ENCODE measurements at regions not wholly inside any gene's neighbourhood (a gene's known extent, or its start where the extent isn't known, plus 50 kb on each side); places are given as distances from the start of the nearest gene placed in this dataset.

- Histone ChIP-seq H3K27me3 (ENCODE audit: control insufficient read depth in 1 of 2, insufficient read depth in 2 of 2, low read length in 2 of 2) (no peaks in the 10 kb centered on the region), H3K9me3 (ENCODE audit: control insufficient read depth in 2 of 2, low read length in 2 of 2) (no peaks in the 10 kb centered on the region), H3K27ac (ENCODE audit: low read length) (no peak overlapping the region)
Observed at GRCh38 chr9:12230708-12231107, 462.5 kb upstream of the TYRP1 start.

GRCh38 chr9:12231832-12232231, 461.4 kb upstream of the TYRP1 start:
- Histone ChIP-seq H3K9ac (ENCODE audit: low read length in 2 of 2) (no peak overlapping the region), H3K4me1 (ENCODE audit: control insufficient read depth, insufficient read depth, low read length) (no peaks in the 10 kb centered on the region), H3K27me3 (ENCODE audit: control insufficient read depth in 1 of 2, insufficient read depth in 2 of 2, low read length in 2 of 2) (no peaks in the 10 kb centered on the region), H3K27ac (ENCODE audit: low read length) (no peak overlapping the region), H3K4me3 (ENCODE audit: low read length in 2 of 2) (no peak overlapping the region), H3K9me3 (ENCODE audit: control insufficient read depth in 2 of 2, low read length in 2 of 2) (no peaks in the 10 kb centered on the region), H3K36me3 (ENCODE audit: control insufficient read depth in 2 of 2, insufficient read depth in 2 of 2, low read length in 2 of 2) (no peaks in the 10 kb centered on the region)

More at GRCh38 chr9:12230708-12231107, 462.5 kb upstream of the TYRP1 start:
- no peak overlapping the region for H3K4me3 ChIP-seq (ENCODE audit: low read length in 2 of 2)
- H3K4me1 ChIP-seq (ENCODE audit: control insufficient read depth, insufficient read depth, low read length): no peaks in the 10 kb centered on the region
- no peak overlapping the region for H3K9ac ChIP-seq (ENCODE audit: low read length in 2 of 2)
- no peaks in the 10 kb centered on the region for H3K36me3 ChIP-seq (ENCODE audit: control insufficient read depth in 2 of 2, insufficient read depth in 2 of 2, low read length in 2 of 2)

- H3K4me3 ChIP-seq (ENCODE audit: low read length in 2 of 2): no peak overlapping the region
- no peaks in the 10 kb centered on the region for H3K4me1 ChIP-seq (ENCODE audit: control insufficient read depth, insufficient read depth, low read length)
- H3K27me3 ChIP-seq (ENCODE audit: control insufficient read depth in 1 of 2, insufficient read depth in 2 of 2, low read length in 2 of 2): no peaks in the 10 kb centered on the region
- no peaks in the 10 kb centered on the region for H3K9me3 ChIP-seq (ENCODE audit: control insufficient read depth in 2 of 2, low read length in 2 of 2)
- H3K9ac ChIP-seq (ENCODE audit: low read length in 2 of 2): no peak overlapping the region
- H3K27ac ChIP-seq (ENCODE audit: low read length): no peak overlapping the region
- no peaks in the 10 kb centered on the region for H3K36me3 ChIP-seq (ENCODE audit: control insufficient read depth in 2 of 2, insufficient read depth in 2 of 2, low read length in 2 of 2)
Observed at GRCh38 chr9:12232836-12233235, 460.3 kb upstream of the TYRP1 start.

DNA sequence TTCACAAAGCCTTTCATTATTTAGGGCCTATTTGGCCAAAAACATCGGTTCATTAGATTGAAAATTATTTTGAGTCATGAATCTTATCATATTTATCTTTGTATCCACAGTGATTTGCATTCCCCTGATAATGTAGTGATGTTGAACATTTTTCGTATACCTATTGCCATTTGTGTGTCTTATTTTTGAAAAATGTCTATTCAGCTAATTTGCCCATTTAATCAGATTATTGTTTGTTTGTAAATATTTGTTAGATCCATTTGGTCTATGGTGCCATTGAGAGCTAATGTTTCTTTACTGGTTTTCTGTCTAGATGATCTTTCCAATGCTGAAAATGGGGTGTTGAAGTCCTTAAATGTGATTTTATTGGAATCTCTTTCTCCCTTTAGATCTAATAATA, 439.2 kb upstream of the TYRP1 start:
- H3K9me3 ChIP-seq (ENCODE audit: control insufficient read depth in 2 of 2, low read length in 2 of 2): peaks cover 0 to 3% of the 10 kb centered on the region in 2 donors

DNA sequence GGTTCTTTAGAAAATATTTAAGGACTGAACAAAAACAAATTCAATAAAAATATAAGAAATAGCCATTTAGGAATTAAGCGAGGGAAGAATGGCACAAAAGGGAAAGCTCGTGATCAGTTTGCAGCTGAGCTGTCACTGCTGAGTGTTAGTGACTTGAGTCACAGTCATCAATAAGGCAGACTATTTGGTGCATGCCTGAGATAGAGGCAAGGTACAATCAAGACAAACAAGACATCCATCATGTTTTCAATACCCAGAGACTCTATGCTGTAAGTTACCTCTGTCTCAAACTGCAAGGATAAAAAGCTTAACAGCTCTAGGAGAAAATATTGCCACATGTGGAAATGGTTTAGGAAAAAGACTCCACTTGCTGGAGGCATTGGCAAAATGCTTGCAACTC, 426.4 kb upstream of the TYRP1 start:
- Histone ChIP-seq H3K27ac (ENCODE audit: low read length) (no peak overlapping the region), H3K4me1 (ENCODE audit: control insufficient read depth, insufficient read depth, low read length) (no peaks in the 10 kb centered on the region), H3K27me3 (ENCODE audit: control insufficient read depth in 1 of 2, insufficient read depth in 2 of 2, low read length in 2 of 2) (no peaks in the 10 kb centered on the region), H3K9me3 (ENCODE audit: control insufficient read depth in 2 of 2, low read length in 2 of 2) (no peaks in the 10 kb centered on the region), H3K4me3 (ENCODE audit: low read length in 2 of 2) (no peak overlapping the region), H3K9ac (ENCODE audit: low read length in 2 of 2) (no peak overlapping the region), H3K36me3 (ENCODE audit: control insufficient read depth in 2 of 2, insufficient read depth in 2 of 2, low read length in 2 of 2) (no peaks in the 10 kb centered on the region)

More for the DNA sequence above, 439.2 kb upstream of the TYRP1 start:
- Histone ChIP-seq H3K9ac (ENCODE audit: low read length in 2 of 2) (no peak overlapping the region), H3K27ac (ENCODE audit: low read length) (no peak overlapping the region), H3K4me1 (ENCODE audit: control insufficient read depth, insufficient read depth, low read length) (no peaks in the 10 kb centered on the region), H3K4me3 (ENCODE audit: low read length in 2 of 2) (no peak overlapping the region), H3K36me3 (ENCODE audit: control insufficient read depth in 2 of 2, insufficient read depth in 2 of 2, low read length in 2 of 2) (no peaks in the 10 kb centered on the region), H3K27me3 (ENCODE audit: control insufficient read depth in 1 of 2, insufficient read depth in 2 of 2, low read length in 2 of 2) (no peaks in the 10 kb centered on the region)

DNA sequence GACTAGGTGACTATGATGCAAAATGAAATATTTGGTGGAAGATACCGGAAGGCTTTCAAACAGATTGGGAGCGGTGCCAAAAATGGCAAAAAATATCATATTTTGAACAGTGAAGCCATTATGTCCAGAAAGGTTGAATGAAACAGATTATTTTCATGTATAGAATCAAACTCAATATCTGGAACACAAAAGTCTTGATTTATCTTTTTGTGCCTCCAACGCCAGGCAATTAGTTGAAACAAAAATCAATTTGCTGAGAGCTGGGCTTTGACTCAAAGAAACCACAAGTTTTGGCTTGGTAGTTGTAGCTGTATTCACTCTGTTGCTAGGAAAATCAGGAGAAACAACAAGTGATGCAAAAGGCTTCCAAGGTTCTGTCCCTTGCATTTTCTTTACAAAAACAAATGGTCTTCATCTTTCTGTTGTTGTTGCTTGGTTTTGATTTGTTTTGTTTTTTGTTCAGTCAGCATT, 421.7 kb upstream of the TYRP1 start:
- Histone ChIP-seq H3K4me1 (ENCODE audit: control insufficient read depth, insufficient read depth, low read length) (no peaks in the 10 kb centered on the region), H3K9me3 (ENCODE audit: control insufficient read depth in 2 of 2, low read length in 2 of 2) (no peaks in the 10 kb centered on the region), H3K36me3 (ENCODE audit: control insufficient read depth in 2 of 2, insufficient read depth in 2 of 2, low read length in 2 of 2) (no peaks in the 10 kb centered on the region), H3K4me3 (ENCODE audit: low read length in 2 of 2) (no peak overlapping the region), H3K27me3 (ENCODE audit: control insufficient read depth in 1 of 2, insufficient read depth in 2 of 2, low read length in 2 of 2) (no peaks in the 10 kb centered on the region), H3K9ac (ENCODE audit: low read length in 2 of 2) (no peak overlapping the region), H3K27ac (ENCODE audit: low read length) (no peak overlapping the region)

- Histone ChIP-seq H3K9ac (ENCODE audit: low read length in 2 of 2) (no peak overlapping the region), H3K4me1 (ENCODE audit: control insufficient read depth, insufficient read depth, low read length) (no peaks in the 10 kb centered on the region), H3K9me3 (ENCODE audit: control insufficient read depth in 2 of 2, low read length in 2 of 2) (no peaks in the 10 kb centered on the region), H3K27me3 (ENCODE audit: control insufficient read depth in 1 of 2, insufficient read depth in 2 of 2, low read length in 2 of 2) (no peaks in the 10 kb centered on the region), H3K27ac (ENCODE audit: low read length) (no peak overlapping the region), H3K36me3 (ENCODE audit: control insufficient read depth in 2 of 2, insufficient read depth in 2 of 2, low read length in 2 of 2) (no peaks in the 10 kb centered on the region), H3K4me3 (ENCODE audit: low read length in 2 of 2) (peak overlapping the region in 1 of 2 donors; percentile 17)
Observed at GRCh38 chr9:12272471-12273120, 420.6 kb upstream of the TYRP1 start.

GRCh38 chr9:12274577-12274976, 418.6 kb upstream of the TYRP1 start:
- Histone ChIP-seq H3K36me3 (ENCODE audit: control insufficient read depth in 2 of 2, insufficient read depth in 2 of 2, low read length in 2 of 2) (no peaks in the 10 kb centered on the region), H3K9ac (ENCODE audit: low read length in 2 of 2) (no peak overlapping the region), H3K4me3 (ENCODE audit: low read length in 2 of 2) (no peak overlapping the region)

GRCh38 chr9:12276505-12276904, 416.7 kb upstream of the TYRP1 start:
- Histone ChIP-seq H3K27ac (ENCODE audit: low read length) (no peak overlapping the region), H3K9me3 (ENCODE audit: control insufficient read depth in 2 of 2, low read length in 2 of 2) (no peaks in the 10 kb centered on the region), H3K4me1 (ENCODE audit: control insufficient read depth, insufficient read depth, low read length) (no peaks in the 10 kb centered on the region), H3K4me3 (ENCODE audit: low read length in 2 of 2) (no peak overlapping the region), H3K27me3 (ENCODE audit: control insufficient read depth in 1 of 2, insufficient read depth in 2 of 2, low read length in 2 of 2) (no peaks in the 10 kb centered on the region), H3K9ac (ENCODE audit: low read length in 2 of 2) (no peak overlapping the region), H3K36me3 (ENCODE audit: control insufficient read depth in 2 of 2, insufficient read depth in 2 of 2, low read length in 2 of 2) (no peaks in the 10 kb centered on the region)

More at GRCh38 chr9:12274577-12274976, 418.6 kb upstream of the TYRP1 start:
- Histone ChIP-seq H3K27me3 (ENCODE audit: control insufficient read depth in 1 of 2, insufficient read depth in 2 of 2, low read length in 2 of 2) (no peaks in the 10 kb centered on the region), H3K9me3 (ENCODE audit: control insufficient read depth in 2 of 2, low read length in 2 of 2) (no peaks in the 10 kb centered on the region), H3K4me1 (ENCODE audit: control insufficient read depth, insufficient read depth, low read length) (no peaks in the 10 kb centered on the region), H3K27ac (ENCODE audit: low read length) (no peak overlapping the region)

DNA sequence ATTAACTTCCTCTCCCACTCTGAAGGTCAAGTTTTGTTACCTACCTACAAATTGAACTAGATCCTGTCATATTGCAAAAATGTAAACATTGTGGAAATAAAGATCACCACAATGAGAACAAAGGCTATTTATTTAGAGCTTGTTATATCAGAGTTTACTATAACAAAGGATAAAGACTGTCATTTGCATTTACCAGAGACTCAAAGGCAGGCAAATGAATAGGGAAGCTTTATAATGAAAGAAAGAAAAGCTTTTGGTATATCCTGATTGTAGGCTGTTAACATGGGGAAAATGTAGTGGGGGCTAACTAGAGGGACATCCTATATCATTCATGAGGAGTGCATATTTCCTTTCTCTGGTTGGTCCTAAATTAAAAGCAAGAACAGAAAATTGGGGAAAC, 403.5 kb upstream of the TYRP1 start:
- Histone ChIP-seq H3K27me3 (ENCODE audit: control insufficient read depth in 1 of 2, insufficient read depth in 2 of 2, low read length in 2 of 2) (no peaks in the 10 kb centered on the region), H3K4me1 (ENCODE audit: control insufficient read depth, insufficient read depth, low read length) (no peaks in the 10 kb centered on the region), H3K36me3 (ENCODE audit: control insufficient read depth in 2 of 2, insufficient read depth in 2 of 2, low read length in 2 of 2) (no peaks in the 10 kb centered on the region), H3K9me3 (ENCODE audit: control insufficient read depth in 2 of 2, low read length in 2 of 2) (no peaks in the 10 kb centered on the region), H3K4me3 (ENCODE audit: low read length in 2 of 2) (no peak overlapping the region), H3K27ac (ENCODE audit: low read length) (no peak overlapping the region), H3K9ac (ENCODE audit: low read length in 2 of 2) (no peak overlapping the region)

DNA sequence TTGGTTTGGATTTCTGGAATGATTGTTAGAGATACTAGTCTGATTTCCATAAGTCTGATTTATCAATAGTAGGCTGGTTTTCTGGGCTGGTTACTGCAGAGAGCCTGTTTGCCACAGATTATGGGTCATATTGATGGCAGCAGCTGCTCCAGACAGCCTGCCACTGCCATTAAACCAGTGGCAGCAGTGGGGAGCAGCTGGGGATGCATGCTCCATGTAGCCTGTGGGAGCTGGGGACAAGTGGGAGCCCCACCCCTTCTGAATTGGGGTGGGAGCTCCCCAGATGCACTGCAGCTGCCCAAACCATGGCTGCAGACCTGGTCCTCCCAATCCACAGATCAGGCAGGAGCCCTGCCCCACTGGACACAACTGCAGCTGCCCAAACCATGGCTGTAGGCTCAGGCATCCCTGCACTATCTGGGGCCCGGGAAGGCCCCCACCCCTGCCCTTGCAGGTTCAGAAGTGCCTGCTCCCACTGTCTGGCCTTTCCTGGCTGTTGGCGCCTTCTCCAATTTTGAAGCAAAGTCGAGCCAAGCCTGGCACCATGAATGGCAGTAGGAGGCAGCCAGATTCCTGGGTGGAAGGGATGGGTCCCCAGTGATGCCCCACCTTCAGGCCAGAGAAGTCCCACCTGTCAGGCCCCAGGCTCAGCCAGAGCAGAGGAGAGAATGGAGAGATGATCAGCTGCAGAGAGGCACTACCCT, 402.9 kb upstream of the TYRP1 start:
- H3K27ac ChIP-seq (ENCODE audit: low read length): no peak overlapping the region
- H3K9me3 ChIP-seq (ENCODE audit: control insufficient read depth in 2 of 2, low read length in 2 of 2): no peaks in the 10 kb centered on the region
- no peaks in the 10 kb centered on the region for H3K4me1 ChIP-seq (ENCODE audit: control insufficient read depth, insufficient read depth, low read length)
- no peak overlapping the region for H3K9ac ChIP-seq (ENCODE audit: low read length in 2 of 2)
- H3K4me3 ChIP-seq (ENCODE audit: low read length in 2 of 2): no peak overlapping the region
- no peaks in the 10 kb centered on the region for H3K36me3 ChIP-seq (ENCODE audit: control insufficient read depth in 2 of 2, insufficient read depth in 2 of 2, low read length in 2 of 2)
- no peaks in the 10 kb centered on the region for H3K27me3 ChIP-seq (ENCODE audit: control insufficient read depth in 1 of 2, insufficient read depth in 2 of 2, low read length in 2 of 2)

Data from stomach smooth muscle (tissue), 2 donors.